ENCODE measurements at regions not wholly inside any gene's neighbourhood (a gene's known extent, or its start where the extent isn't known, plus 50 kb on each side); places are given as distances from the start of the nearest gene placed in this dataset.

GRCh38 chr5:74199005-74199404 is 441.5 kb downstream of the ENC1 start:
- Histone ChIP-seq H3K27ac (ENCODE audit: low read depth, low read length) (no peak overlapping the region), H4K20me1 (ENCODE audit: insufficient read depth) (no peaks in the 10 kb centered on the region), H3K36me3 (ENCODE audit: control insufficient read depth in 1 of 2, insufficient read depth in 2 of 2, low read length in 2 of 2) (no peaks in the 10 kb centered on the region), H2AFZ (ENCODE audit: low read depth, low read length, poor library complexity, severe bottlenecking) (no peak overlapping the region), H3K4me1 (ENCODE audit: control insufficient read depth in 1 of 2, insufficient read depth in 2 of 2, low read length in 2 of 2) (peaks cover 2 to 10% of the 10 kb centered on the region in 2 experiments; a peak in 2 of 4 replicates), H3K4me2 (ENCODE audit: low read length) (no peak overlapping the region), H3K79me2 (ENCODE audit: insufficient read depth, low read length) (no peaks in the 10 kb centered on the region), H3K27me3 (ENCODE audit: insufficient read depth, low read length) (no peaks in the 10 kb centered on the region), H3K4me3 (replicated peaks in 1 of 2; ENCODE audit: low read depth in 1 of 2, low read length in 2 of 2) (no peak overlapping the region), H3K9me3 (ENCODE audit: control insufficient read depth in 1 of 2, insufficient read depth in 1 of 2, low read depth in 1 of 2, low read length in 2 of 2) (no peaks in the 10 kb centered on the region), H3K9ac (ENCODE audit: low read length) (no peak overlapping the region), H3K9me2 (ENCODE audit: insufficient read depth) (no peaks in the 10 kb centered on the region)
- TF ChIP-seq SIN3A (IDR thresholded peaks at IDR 0.05; ENCODE audit: low read depth) (no peak), SRF (IDR thresholded peaks at IDR 0.05; ENCODE audit: low read depth) (no peak), POLR2AphosphoS5 (IDR thresholded peaks at IDR 0.05; ENCODE audit: low read depth, low read length) (no peak), FOSL1 (IDR thresholded peaks at IDR 0.05; ENCODE audit: low read depth) (no peak), CTCF (IDR thresholded peaks at IDR 0.05 in 2 of 3, conservative IDR thresholded peaks at IDR 0.05 in 1 of 3; ENCODE audit: borderline replicate concordance in 1 of 3, insufficient read depth in 1 of 3, low read depth in 2 of 3, low read length in 2 of 3) (no peak), CEBPB (IDR thresholded peaks at IDR 0.05; ENCODE audit: low read depth) (no peak), ZFX (IDR thresholded peaks at IDR 0.05) (no peak), ZBTB33 (IDR thresholded peaks at IDR 0.05; ENCODE audit: extremely low read depth, insufficient replicate concordance, low read length) (no peak), SP1 (IDR thresholded peaks at IDR 0.05; ENCODE audit: low read depth) (no peak)
- ChIA-PET CTCF (interaction anchor here (0.9 kb wide), 1 partner anchor 13 kb away, joined by 3 read pairs; no protein-coding TSS in a partner anchor), RAD21 (ENCODE audit: low non-redundant PET in 1 of 2, low total read pairs in 2 of 2, uncharacterized antibody in 2 of 2, unreplicated experiment in 2 of 2) (no interaction called here), POLR2A (no interaction called here)
- DNase-seq (ENCODE audit: low read depth, low spot score), result no peak
- intact Hi-C loops (cut with micrococcal nuclease), result no loop called here
- no peak for ATAC-seq
- BruUV-seq (replicated peaks), result no TSS peak
